Endothelial cell of umbilical vein (primary cell): ENCODE measurements at regions not wholly inside any gene's neighbourhood (a gene's known extent, or its start where the extent isn't known, plus 50 kb on each side); places are given as distances from the start of the nearest gene placed in this dataset.

Experiments
- BruUV-seq: library from RNA; stranded (reverse); fragments of 400-500 nt; replicated peaks from 2 replicates; lab custom pipeline; 2021; lab: Mats Ljungman, UMichigan
- CTCF ChIA-PET: fragments of 300-600, 350-600 bp; sonication (Branson Sonifier 250); formaldehyde crosslinking; loops from one replicate; lab custom pipeline; 2021; ENCODE audit warnings: antibody characterized with exemption, inconsistent platforms; lab: Charles Lee
- POLR2A ChIA-PET: fragments of 300-600, 350-600 bp; sonication (Branson Sonifier 250); formaldehyde crosslinking; loops from one replicate; lab custom pipeline; 2021; ENCODE audit warnings: antibody characterized with exemption, inconsistent platforms; lab: Charles Lee
- DNase-seq: peaks from one replicate; pipeline ENCODE4 v3.0.0-alpha.2; 2011; ENCODE audit warnings: low read depth, low spot score
- FAIRE-seq: peaks from 2 replicates; lab custom pipeline; 2011; peaks lifted over from hg19 to GRCh38; lab: Jason Lieb, UNC
- H2AFZ ChIP-seq: 2 replicates; pipeline ENCODE4 v1.6.0; 2012; ENCODE audit warnings: low read depth, low read length, control low read depth, inconsistent platforms
- H3K27ac ChIP-seq: 2 replicates; pipeline ENCODE4 v1.5.1; 2011; ENCODE audit warnings: low read depth, mild to moderate bottlenecking, control low read depth, low read length, moderate library complexity; ENCODE audit not compliant: insufficient read depth
- H3K27me3 ChIP-seq, 2 experiments: 2 replicates each; pipeline versions ENCODE4 v1.6.0 to v1.6.1; 2011; ENCODE audit warnings: low read length in 2 of 2, mixed read lengths in 1 of 2; ENCODE audit not compliant: control insufficient read depth in 2 of 2, insufficient read depth in 2 of 2
- H3K36me3 ChIP-seq, 2 experiments: 2 replicates in 1 of 2; 3 replicates in 1 of 2; pipeline ENCODE4 v1.5.1; 2011; ENCODE audit warnings: low read length in 2 of 2, mild to moderate bottlenecking in 1 of 2, moderate library complexity in 1 of 2; ENCODE audit not compliant: control insufficient read depth in 2 of 2, insufficient read depth in 2 of 2; ENCODE audit errors: extremely low read depth in 1 of 2
- H3K4me1 ChIP-seq: 3 replicates; pipeline ENCODE4 v1.5.1; 2011; ENCODE audit warnings: mild to moderate bottlenecking, low read length; ENCODE audit not compliant: control insufficient read depth, insufficient read depth; ENCODE audit errors: extremely low read depth
- H3K4me2 ChIP-seq: 2 replicates; pipeline ENCODE4 v1.6.1; 2011; ENCODE audit warnings: low read length, control low read depth, mixed read lengths; ENCODE audit not compliant: insufficient read depth
- H3K4me3 ChIP-seq, 3 experiments: fragments of 200-600 bp in 1 of 3; sonication (generic), shearing (Covaris generic) in 1 of 3; replicated peaks in 1 of 3; 2 replicates each; pipeline ENCODE4 v1.5.1; 2011 to 2016; ENCODE audit warnings: control low read depth in 3 of 3, low read length in 3 of 3, mild to moderate bottlenecking in 2 of 3, inconsistent platforms in 1 of 3, low read depth in 1 of 3, moderate library complexity in 1 of 3; ENCODE audit not compliant: insufficient read depth in 1 of 3
- H3K79me2 ChIP-seq: 2 replicates; pipeline ENCODE4 v1.6.0; 2012; ENCODE audit warnings: low read length, inconsistent platforms; ENCODE audit not compliant: control insufficient read depth, insufficient read depth
- H3K9ac ChIP-seq: replicated peaks from 2 replicates; pipeline ENCODE3; 2011; ENCODE audit warnings: low read length, control low read depth; ENCODE audit not compliant: insufficient read depth; ENCODE audit errors: extremely low read depth
- H3K9me1 ChIP-seq: replicated peaks from 3 replicates; pipeline ENCODE4 v1.6.0; 2011; ENCODE audit warnings: mild to moderate bottlenecking, low read length; ENCODE audit not compliant: control insufficient read depth, insufficient read depth; ENCODE audit errors: extremely low read depth
- H3K9me3 ChIP-seq: replicated peaks from 2 replicates; pipeline ENCODE4 v1.5.1; 2012; ENCODE audit warnings: low read length, inconsistent platforms; ENCODE audit not compliant: control insufficient read depth, insufficient read depth
- H4K20me1 ChIP-seq: replicated peaks from 2 replicates; pipeline ENCODE3; 2011; ENCODE audit warnings: mild to moderate bottlenecking, low read length; ENCODE audit not compliant: control insufficient read depth, insufficient read depth; ENCODE audit errors: extremely low read depth
- CTCF ChIP-seq, 2 donors: IDR thresholded peaks; 1 replicate in 1 of 2; 2 replicates in 1 of 2; pipeline ENCODE4 v1.5.1; 2011; ENCODE audit warnings: low read length in 2 of 2, mild to moderate bottlenecking in 2 of 2, moderate library complexity in 2 of 2, control low read depth in 1 of 2, inconsistent platforms in 1 of 2, low read depth in 1 of 2; ENCODE audit not compliant: insufficient read depth in 1 of 2; ENCODE audit errors: extremely low read depth in 1 of 2
- EZH2 ChIP-seq: IDR thresholded peaks from 2 replicates; pipeline ENCODE4 v1.6.1; 2012; ENCODE audit warnings: borderline replicate concordance, low read depth, mild to moderate bottlenecking, moderate library complexity, low read length, inconsistent platforms; ENCODE audit not compliant: severe bottlenecking
- FOS ChIP-seq: IDR thresholded peaks from 2 replicates; pipeline ENCODE4 v1.6.1; 2011; ENCODE audit warnings: mild to moderate bottlenecking, low read length, moderate library complexity, borderline replicate concordance; ENCODE audit not compliant: insufficient read depth
- GATA2 ChIP-seq: IDR thresholded peaks from 2 replicates; pipeline ENCODE4 v1.7.0; 2011; ENCODE audit warnings: low read depth, mild to moderate bottlenecking, moderate library complexity, mixed read lengths, low read length; ENCODE audit not compliant: insufficient read length, insufficient read depth
- JUN ChIP-seq: IDR thresholded peaks from 2 replicates; pipeline ENCODE4 v1.6.1; 2011; ENCODE audit warnings: borderline replicate concordance, low read depth; ENCODE audit not compliant: insufficient read length, insufficient read depth
- MYC ChIP-seq: IDR thresholded peaks from one replicate; pipeline ENCODE4 v1.6.1; 2011; ENCODE audit warnings: mild to moderate bottlenecking, low read depth, low read length
- POLR2A ChIP-seq: IDR thresholded peaks from 2 replicates; pipeline ENCODE4 v1.6.1; 2012; ENCODE audit warnings: low read depth, mild to moderate bottlenecking, control low read depth, low read length
- POLR2AphosphoS5 ChIP-seq: IDR thresholded peaks from 2 replicates; pipeline ENCODE4 v1.6.1; 2012; ENCODE audit warnings: low read depth, mild to moderate bottlenecking, control low read depth, low read length, moderate library complexity; ENCODE audit not compliant: insufficient read depth
- dilution Hi-C: fragments of 300-500 bp; cut with MboI; formaldehyde crosslinking; loops from one replicate; pipeline ENCODE4 v1.15.0; 2019; ENCODE audit warnings: low sequenced_read_pairs; ENCODE audit not compliant: extremely low pct_ligation_motif_present
- intact Hi-C: fragments of 100-400 bp; cut with micrococcal nuclease; formaldehyde crosslinking; loops from one replicate; pipeline ENCODE4 v1.10.0; 2022

GRCh38 chr1:63169057-63169456, 153.3 kb upstream of the FOXD3 start:
- no peak overlapping the region for H3K9ac ChIP-seq
- no peaks in the 10 kb centered on the region for H3K9me1 ChIP-seq
- H3K36me3 ChIP-seq: no peaks in the 10 kb centered on the region
- BruUV-seq: no TSS peak
- no peak overlapping the region for H3K27ac ChIP-seq
- no peak for DNase-seq
- H3K4me3 ChIP-seq: no peak overlapping the region
- TF ChIP-seq MYC (no peak), EZH2 (no peak), JUN (no peak), CTCF (IDR thresholded peaks at IDR 0.05; ENCODE audit: extremely low read depth in 1 of 2, insufficient read depth in 1 of 2, low read depth in 1 of 2, low read length in 2 of 2) (no peak), POLR2A (no peak)
- peaks cover 0 to 3% of the 10 kb centered on the region in 2 experiments for H3K27me3 ChIP-seq
- dilution Hi-C loops (no loop called here), intact Hi-C loops (no loop called here)
- no peaks in the 10 kb centered on the region for H3K79me2 ChIP-seq
- POLR2A ChIA-PET: no interaction called here
- no peaks in the 10 kb centered on the region for H4K20me1 ChIP-seq
- H3K4me2 ChIP-seq: no peak overlapping the region
- FAIRE-seq: no peak
- no peaks in the 10 kb centered on the region for H3K4me1 ChIP-seq
- no peak overlapping the region for H2AFZ ChIP-seq
- H3K9me3 ChIP-seq: no peaks in the 10 kb centered on the region
- CTCF ChIA-PET: no interaction called here

GRCh38 chr1:63173161-63173560, 149.2 kb upstream of the FOXD3 start:
- Histone ChIP-seq H3K9me1 (no peaks in the 10 kb centered on the region), H3K9ac (no peak overlapping the region), H4K20me1 (no peaks in the 10 kb centered on the region), H2AFZ (no peak overlapping the region), H3K36me3 (no peaks in the 10 kb centered on the region), H3K27ac (no peak overlapping the region), H3K27me3 (no peaks in the 10 kb centered on the region), H3K9me3 (no peaks in the 10 kb centered on the region), H3K4me2 (no peak overlapping the region), H3K79me2 (no peaks in the 10 kb centered on the region), H3K4me1 (no peaks in the 10 kb centered on the region), H3K4me3 (no peak overlapping the region)
- DNase-seq (no peak), FAIRE-seq (no peak)
- intact Hi-C loops: no loop called here
- ChIA-PET CTCF (no interaction called here), POLR2A (no interaction called here)
- TF ChIP-seq FOS: no peak
- no peak for TF ChIP-seq EZH2
- TF ChIP-seq GATA2: no peak
- no peak for TF ChIP-seq POLR2AphosphoS5
- no TSS peak for BruUV-seq
- dilution Hi-C loops: no loop called here
